NCI-H526 (cell line): ENCODE measurements at regions not wholly inside any gene's neighbourhood (a gene's known extent, or its start where the extent isn't known, plus 50 kb on each side); places are given as distances from the start of the nearest gene placed in this dataset.
"Not testable (repeated sequence)": the region's sequence is repeated elsewhere in the genome, so short reads cannot be mapped to it uniquely, and the experiment has no call there.

Source experiments
- DNase-seq, 2 experiments: peaks; one replicate each; lab custom pipeline; 2025; lab: John Stamatoyannopoulos, UW

DNA sequence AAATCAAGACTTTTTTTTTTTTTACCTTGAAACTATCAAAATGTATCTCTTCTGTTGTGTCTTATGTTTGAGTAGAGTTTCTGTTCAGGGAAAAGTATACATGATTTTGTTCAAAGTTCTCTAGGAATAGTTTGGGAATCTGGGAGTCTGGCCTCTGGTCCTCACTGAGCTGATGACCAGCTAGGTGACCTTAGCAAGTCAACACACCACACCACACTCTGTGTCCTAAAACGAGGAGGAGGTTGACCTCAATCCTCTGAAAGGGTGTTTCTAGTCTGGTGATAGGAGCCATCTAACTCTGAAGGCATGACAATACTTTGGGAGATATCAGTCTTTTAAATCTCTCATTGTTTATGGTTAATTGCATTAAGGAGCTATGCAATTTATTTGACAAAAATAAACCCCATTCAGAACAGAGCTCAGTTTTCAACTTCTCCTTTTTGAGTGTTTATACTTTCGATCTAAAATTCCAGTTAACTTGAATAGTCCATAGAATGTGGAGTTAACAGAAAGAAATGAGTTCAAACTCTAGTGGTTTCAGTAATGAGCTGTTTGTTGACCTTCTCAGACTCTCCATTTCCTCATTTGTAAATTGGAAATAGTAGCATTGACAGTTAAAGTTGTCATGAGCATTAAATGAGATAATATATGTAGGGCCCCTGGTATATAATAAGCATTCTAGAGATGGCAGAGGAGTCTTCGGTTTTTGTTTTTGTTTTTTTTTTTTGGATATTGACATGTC lies 112.2 kb upstream of the LRRN1 start:
- DNase-seq = no peak

DNA sequence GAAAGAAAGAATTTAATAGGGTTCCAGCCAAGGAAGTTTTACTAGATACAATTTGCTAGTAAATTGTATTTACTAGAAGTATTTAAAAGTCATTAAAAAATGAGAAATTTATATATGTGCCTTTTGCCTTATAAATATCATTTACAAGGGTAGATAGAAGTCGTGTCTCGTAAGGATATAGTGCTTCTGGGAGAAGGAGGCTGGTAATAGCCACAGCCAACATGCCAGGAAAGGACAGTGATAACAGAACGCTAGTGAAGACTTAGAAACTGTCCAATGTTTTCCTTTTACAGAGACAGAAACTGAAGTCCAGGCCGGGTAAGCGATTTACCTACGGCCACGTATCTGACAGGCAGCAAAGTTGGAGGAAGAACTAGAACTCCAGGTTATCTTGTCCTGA lies 113.5 kb upstream of the LRRN1 start:
- DNase-seq = no peak

DNA sequence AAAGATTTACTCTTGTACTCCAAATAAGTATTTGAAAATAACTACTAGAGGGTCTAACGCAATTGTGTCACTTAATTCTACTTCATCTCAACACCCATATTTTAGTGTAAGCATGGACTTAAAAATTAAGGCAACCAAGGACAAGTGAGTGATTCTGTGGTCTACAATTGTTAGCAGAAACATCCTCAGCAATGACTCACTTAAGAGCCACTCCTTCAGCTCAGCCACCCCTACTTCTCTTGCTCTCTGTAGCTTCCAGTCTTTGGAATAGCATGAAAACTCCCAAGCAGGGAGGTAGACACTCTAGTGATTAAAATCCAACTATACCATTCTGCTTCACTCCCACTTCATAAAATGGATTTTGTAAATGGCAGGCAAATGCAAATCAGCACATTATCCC lies 116.0 kb upstream of the LRRN1 start:
- no peak for DNase-seq

DNA sequence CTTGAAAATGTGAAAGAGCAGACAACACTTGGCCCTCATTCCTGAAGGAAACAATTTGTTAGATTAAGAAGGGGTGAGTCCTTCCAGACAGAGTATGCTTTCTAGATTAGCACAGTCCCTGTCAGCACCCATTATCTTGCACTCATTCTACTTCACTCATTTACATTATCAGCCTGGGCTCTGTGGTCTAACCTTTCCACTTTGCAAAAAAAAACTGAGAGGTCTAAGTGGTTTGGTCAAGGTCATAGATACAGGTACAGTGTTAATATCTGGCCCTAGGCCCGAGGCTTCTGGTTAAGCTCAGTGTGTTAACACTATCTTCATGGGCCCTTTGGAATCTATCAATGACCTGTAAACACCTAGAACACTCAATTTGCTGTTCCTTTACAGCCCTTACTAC lies 123.4 kb upstream of the LRRN1 start:
- no peak for DNase-seq

DNA sequence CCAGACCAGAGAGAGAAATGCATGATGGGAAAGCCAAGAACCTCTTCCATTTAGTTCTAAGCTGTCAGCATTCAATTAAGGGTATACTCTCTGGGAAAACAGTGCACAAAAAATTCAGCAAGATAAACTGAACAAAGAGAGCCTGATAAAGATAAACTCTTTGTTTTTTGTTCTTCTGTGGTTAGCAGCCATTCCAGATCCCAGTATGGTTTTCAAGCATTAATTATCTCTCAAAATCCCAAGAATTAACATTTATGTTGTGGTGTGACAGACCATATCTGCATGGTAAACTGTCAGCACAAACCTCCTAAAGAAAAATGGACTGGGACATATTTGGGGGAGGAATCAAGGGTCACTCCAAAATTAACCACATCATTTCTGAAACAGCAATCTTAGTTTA lies 124.0 kb upstream of the LRRN1 start:
- no peak for DNase-seq

DNA sequence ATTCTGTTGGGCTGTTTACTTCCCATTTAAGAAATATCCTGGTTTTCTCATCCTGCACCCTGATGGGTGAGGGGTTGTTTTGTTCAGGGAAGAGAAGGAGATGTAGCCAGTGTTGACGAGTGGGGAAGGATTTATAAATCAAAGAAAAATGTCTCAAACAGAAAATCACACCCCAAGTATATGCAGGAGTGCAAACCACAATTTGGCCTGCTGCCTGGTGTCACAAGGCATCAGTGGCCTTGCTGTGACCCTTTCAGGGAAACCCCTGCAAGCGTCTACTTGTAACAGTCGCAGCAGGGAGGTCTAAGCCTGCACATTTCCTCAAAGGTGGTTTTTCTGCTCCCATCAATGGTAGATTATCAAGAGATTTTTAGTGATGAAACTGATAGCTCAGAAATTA lies 132.6 kb upstream of the LRRN1 start:
- DNase-seq = no peak

DNA sequence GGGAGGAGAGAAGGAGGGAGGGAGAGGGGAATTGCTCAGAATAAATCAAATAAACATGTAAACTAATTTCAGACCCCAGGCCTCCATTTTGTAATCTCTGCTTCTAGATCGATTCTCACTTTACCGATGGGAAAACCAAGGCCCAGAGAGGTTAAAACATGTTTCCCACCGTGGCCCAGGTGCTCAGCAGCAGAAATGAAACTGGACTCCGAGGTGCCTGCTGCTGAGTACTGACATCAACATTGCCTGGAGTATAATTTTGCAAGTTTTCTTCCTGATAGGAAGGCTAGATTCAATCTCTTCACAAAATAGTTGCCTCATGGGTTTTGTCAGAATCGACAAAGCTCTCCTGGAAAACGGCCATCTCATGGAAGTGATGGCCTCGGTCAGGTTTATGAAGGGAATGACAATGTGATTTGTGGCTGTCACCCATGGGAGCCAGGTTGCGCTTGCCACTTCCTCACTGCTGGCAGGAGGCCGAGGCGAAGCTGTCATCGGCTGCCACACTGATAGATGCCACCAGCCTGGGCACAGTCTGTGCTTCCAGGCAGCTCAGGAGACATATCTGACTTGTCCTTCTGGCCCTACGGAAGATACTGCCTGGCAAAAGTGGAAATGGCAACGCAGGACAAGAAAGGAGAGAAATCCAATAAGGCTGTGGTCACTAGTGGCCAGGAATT lies 133.1 kb upstream of the LRRN1 start:
- DNase-seq = no peak

DNA sequence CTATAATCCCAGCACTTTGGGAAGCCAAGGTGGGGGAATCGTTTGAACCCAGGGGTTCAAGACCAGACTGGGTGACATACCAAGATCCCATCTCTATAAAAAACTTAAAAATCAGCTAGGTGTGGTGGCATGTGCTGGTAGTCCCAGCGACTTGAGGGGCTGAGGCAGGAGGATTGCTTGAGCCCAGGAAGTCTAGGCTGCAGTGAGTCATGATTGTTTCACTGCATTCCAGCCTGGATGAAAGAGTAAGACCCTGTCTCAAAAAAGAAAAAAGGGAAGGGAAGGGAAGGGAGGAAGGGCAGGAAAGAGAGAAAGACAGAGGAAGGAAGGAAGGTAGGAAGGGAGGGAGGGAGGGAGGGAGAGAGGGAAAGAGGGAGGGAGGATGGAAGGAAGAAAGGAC lies 133.7 kb upstream of the LRRN1 start:
- no peak for DNase-seq

DNA sequence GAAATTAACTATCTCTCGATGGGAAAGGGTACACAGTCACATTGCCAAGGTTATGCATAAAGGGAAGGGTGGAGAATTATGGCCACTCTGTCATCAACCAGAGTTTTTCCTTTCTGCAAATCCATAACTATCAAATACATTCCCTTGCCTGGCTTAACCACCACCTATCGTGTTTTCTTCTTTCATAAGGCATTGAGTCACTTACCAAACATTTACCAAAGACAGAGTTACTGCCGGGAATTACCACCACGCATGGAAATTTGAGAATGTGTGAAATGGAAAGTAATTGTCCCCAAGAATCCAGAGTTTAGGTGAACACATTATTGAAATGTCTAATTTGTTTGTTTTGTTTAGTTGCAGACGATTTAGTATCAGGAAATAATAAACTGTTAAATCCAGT lies 134.3 kb upstream of the LRRN1 start:
- no peak for DNase-seq

DNA sequence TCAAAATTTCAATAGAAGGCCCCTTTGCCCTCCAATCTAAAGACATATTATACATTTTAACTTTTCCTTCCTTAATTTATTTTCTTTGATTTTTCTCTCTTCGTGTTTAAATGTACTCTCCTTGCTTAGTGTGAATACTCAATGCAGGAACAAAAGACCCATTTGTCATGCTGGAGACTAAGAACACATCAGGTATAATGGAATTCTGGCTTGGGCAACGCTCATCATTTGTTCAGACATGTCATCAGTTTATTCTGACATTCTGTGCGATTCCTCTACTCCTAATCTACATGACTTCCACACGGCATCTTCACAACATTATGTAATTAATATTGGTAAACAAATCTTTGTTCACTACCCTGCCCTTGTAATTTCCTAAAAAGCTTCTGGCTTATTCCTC lies 136.6 kb upstream of the LRRN1 start:
- no peak for DNase-seq

DNA sequence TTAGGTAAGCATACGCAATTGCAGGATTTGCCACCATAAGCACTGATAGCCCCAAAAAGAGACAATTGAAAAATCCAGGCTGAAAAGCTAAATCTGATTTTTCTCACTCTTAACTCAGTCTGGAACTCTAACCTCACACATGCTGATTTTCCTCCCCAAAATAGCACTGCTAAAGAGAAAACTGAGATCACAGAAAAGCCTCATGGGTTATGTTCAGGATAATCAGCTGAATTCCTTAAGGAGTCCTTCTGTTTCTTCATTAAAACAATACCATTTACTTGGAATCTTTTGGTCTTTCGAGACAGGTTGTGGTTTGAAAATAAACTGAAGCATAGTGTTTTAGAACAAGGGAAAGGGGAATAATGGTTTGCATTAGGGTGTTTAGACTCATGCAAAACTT lies 144.3 kb upstream of the LRRN1 start:
- DNase-seq = no peak

DNA sequence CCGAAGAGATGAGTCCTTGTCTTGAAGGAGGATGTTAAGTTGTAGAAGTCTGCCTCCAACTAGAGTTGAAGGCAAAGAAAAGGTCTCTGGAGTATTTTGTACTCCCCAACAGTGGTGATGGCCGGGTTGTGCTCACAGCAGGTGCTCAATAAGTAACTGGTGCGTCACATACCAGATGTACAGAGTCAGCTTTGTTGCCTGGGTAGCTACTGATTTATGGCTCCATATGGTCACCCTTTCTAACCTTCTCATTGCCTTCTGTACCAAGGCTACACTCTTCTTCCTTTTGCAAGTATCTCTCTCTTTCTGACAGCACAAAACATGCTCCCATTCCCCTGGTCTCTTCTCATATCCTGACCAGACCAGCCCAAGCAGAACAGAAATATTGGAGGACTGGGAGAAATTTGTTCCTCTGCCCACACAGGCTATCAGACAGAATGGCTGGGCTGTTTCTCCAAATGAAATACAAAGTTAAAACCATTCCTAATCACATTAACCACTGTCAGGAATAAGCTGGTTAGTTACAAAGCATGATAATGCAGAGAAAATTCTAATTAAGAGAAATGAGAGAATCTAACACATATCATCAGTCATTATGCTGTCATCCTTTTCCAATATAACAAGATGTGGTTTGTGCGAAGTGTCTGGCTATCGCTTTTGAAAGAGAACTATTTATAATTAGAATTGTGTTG lies 150.1 kb upstream of the LRRN1 start:
- DNase-seq = no peak

DNA sequence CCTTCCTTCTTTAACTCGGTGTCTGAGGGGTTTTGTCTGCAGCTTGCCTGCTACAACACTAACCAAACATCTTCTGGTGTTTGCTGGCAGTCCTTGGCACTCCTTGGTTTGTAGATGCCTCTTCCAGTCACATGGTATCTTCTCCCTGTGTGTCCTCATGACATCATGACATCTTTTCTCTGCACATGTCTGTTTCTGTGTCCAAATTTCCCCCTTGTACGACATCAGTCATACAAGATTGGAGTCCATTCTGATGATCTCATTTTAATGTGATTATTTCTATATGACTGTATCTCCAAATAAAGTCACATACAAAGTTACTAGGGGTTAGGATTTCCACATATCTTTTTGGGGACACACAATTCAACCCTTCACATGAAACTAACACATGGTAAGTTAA lies 152.3 kb upstream of the LRRN1 start:
- DNase-seq = no peak

DNA sequence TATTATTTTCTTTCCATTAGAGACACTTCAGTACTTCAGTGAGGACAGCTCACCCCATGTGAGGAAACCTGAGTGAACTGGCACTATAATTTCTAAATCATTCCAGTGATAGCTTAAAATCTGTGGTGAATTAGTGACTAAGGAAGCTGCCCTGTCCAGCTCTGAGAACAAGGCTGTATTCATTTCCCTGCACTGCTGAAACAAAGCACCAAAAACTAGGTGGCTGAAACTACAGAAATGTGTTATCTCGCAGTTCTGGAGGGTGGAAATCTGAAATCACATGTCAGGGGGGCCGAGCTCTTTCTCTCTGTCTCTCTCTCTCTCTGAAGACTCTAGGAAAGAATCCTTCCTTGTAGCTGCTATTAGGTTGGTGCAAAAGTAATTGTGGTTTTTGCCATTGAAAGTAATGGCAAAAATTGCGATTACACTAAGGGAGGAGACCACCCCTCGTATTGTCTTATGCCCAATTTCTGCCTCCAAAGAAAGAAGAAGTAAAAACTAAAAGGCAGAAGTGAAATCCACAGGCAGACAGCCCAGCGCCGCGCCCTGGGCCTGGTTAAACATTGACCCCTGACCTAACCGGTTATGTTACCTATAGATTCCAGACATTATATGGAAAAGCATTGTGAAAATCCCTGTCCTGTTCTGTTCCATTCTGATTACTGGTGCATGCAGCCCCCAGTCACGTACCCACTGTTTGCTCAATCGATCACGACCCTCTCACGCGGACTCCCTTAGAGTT lies 153.0 kb upstream of the LRRN1 start:
- not testable (repeated sequence) for DNase-seq

DNA sequence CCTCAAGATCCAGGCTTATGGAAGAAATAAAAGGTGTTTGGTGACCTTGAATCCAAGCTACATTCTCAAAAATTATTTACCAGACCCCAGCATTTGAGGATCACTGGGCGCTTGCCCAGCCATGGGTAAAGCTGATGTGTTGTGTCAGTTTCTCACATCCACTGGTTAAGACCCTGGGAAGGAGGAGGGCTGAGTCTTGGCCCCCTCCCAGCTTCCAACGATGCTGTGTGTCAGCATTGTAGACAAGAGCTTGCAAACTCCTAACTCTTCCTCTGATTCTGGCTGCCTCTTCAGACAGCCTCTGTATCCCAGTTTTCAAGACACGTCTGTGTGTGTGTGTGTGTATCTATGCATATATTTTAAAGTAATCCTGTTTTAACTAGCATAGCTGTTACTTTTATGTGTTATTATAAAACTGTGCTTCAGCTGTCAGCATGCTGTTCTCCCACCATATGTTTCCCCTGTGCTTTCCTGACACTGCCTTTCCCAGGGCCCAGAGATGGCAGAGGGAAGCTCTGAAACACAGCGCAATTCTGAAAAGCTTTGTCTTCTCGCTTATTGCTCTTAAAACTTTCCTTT lies 157.3 kb upstream of the LRRN1 start:
- DNase-seq = no peak

DNA sequence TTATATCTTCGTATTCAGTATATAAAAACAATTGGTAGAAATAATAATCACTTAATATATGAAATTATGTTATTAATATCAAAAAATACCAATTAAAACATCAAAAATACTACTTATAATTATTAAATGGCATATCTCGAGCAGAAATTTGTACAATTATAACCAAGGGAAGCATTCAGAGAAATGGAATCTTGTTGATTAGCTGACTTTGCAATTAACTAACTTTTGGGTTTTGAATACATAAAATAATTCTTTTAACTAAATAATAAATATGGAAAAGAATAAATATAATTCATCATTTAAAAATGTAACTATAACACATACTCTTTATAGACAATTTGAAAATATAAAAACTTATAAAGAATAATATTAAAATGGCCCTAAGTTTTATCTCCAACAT lies 160.2 kb upstream of the LRRN1 start:
- no peak for DNase-seq

DNA sequence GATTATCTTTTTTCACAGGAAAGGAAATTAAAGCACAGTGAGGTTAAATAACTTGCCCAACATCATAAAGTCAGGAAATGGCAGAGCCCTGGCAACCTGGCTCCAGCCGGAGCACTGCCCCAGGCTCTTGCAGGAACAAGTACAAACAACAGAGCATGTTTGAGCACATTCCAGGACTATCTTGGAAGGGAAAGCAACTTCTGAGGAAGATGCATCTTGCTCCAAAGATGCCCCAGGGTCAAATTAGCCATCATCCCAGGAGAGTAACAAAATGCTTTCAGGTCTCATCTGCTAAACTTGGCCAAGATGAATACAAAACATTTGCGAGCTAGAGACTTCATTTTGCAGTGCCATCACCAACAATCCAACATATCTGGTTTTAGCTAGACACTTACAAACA lies 162.4 kb upstream of the LRRN1 start:
- DNase-seq = no peak

DNA sequence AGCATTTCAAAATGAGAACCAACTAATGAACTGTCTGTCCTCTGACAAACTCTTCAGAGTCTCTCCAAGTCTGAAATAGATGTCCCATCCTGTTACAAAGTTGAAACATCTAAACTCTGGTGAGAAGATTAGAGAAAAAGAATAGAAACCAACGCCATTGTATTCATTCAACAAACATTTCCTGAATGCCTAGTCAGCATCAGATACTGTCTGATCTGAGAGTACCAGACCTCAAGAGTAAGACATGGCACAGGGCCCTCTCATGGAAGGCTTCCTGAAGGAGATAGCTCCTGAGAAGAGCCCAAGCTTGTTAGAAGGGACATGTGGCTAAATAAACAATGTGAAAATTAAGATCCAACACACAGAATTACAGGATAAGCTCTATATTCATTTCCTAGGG lies 164.1 kb upstream of the LRRN1 start:
- DNase-seq = no peak

DNA sequence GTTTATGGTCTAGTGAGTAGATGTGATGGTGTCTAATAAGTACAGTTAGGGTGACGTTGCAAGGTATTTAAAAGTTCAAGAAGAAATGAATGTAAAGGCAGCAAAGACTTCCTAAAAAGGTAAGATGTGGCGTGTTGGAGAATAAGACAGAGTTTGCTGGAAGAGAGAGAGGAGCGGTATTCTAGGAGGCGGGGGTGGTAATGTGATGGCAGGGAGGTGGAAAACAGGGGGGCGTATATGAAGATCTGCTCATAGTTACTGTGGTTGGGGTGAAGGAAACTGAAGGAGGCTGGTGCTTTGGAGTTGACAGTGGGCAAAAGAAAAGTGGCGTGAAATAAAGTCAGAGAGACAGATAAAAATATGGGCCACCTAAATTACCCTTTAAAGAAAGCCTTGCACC lies 164.9 kb upstream of the LRRN1 start:
- no peak for DNase-seq

DNA sequence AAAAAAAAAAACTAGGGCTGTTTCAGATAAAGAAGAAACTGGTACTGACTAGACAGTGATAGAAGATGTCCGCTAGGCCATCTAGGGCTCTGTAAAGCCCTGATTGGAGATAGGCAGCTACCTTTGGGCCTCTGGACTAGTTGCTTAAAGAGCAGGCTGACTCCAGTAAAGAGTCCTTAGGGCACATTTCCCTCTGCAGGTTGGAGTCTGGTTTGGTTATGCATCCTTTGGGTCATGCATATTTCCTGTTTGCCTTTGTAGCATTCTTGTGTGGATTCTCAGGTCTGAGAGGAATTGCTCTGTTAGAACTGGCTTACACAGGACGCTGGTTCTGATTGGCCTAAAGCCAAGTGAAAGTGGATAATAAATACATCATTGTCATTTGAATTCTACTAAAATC lies 165.5 kb upstream of the LRRN1 start:
- no peak for DNase-seq

DNA sequence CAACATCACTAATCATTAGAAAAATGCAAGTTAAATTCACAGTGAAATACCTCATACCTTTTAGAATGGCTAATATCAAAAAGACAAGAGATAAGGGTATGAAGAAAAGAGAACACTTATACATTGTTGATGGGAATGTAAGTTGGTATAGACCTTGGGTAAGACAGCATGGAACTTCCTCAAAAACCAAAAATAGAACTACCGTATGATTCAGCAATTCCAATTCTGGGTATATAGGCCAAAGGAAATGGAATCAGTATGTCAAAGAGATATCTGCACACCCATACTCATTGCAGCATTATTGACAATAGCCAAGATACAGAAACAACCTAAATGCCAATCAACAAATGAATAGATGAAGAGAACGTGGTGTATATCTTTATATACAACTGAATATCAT lies 166.8 kb upstream of the LRRN1 start:
- no peak for DNase-seq

DNA sequence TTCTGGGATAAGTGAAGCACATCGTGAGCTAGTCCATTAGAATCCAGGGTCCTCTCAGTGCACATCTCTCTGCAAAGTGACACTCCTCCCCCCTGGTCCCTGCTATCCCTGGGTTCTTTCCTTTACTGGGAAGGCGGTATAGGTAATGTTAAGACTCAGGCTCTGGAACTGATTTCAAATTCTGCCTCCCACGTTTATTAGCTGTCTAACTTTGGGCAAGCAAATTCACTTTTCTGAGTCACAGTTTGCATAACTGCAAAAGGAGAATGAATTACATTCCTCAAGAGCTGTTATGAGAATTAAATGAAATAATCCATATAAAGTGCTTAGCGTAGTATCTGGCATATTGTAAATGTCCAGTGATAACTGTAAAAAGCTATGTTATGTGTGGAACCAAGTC lies 168.1 kb upstream of the LRRN1 start:
- no peak for DNase-seq
